ENCODE measurements at regions not wholly inside any gene's neighbourhood (a gene's known extent, or its start where the extent isn't known, plus 50 kb on each side); places are given as distances from the start of the nearest gene placed in this dataset.

DNA sequence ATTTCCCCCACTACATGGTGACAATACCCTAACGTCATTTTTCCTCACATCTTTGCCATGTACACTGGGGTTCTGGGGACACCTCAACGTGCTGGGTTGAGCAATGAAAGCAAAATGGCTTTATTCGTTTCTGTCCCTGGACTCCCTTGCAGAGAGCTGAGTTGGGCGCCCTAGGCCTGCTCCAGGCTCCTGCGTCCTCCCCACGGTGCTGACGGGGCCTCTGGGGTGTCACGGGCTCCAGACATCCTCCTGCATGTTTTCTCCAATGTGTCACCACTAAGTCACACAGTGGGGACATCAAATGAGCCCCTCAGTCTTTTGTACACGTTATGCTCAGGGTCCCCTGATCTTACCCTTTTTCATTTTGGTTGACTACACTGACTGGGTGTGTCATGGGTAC is 99.8 kb downstream of the TTLL2 start:
- in situ Hi-C loops (cut with HindIII; ENCODE audit: low sequenced_read_pairs), result no loop called here
- TF ChIP-seq, protein P1, sequence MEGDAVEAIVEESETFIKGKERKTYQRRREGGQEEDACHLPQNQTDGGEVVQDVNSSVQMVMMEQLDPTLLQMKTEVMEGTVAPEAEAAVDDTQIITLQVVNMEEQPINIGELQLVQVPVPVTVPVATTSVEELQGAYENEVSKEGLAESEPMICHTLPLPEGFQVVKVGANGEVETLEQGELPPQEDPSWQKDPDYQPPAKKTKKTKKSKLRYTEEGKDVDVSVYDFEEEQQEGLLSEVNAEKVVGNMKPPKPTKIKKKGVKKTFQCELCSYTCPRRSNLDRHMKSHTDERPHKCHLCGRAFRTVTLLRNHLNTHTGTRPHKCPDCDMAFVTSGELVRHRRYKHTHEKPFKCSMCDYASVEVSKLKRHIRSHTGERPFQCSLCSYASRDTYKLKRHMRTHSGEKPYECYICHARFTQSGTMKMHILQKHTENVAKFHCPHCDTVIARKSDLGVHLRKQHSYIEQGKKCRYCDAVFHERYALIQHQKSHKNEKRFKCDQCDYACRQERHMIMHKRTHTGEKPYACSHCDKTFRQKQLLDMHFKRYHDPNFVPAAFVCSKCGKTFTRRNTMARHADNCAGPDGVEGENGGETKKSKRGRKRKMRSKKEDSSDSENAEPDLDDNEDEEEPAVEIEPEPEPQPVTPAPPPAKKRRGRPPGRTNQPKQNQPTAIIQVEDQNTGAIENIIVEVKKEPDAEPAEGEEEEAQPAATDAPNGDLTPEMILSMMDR (IDR thresholded peaks at IDR 0.05; ENCODE audit: low read depth, low read length), result no peak
- no peak for DNase-seq (ENCODE audit: low read depth, low spot score)
- no peak overlapping the region for H3K4me3 ChIP-seq (ENCODE audit: low read depth, low read length)

DNA sequence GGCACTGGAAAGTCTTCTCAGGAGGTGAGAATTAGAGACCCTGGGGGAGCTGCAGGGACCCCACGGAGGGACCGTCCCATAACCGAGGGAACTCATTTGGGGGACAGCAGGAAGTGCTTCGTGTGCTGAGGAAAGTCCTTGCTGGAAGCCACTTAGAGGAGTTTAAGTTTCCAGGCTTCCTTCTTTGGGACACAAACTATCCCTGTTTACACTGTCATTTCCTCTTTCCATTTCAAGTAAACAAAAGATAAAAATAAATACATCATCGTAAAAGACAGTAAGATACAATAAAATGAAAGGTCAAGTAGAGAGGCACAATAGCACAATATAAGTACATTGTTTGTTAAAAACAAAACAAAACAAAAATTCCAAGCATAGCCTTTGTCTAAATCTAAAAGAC is 101.2 kb downstream of the TTLL2 start:
- no peak overlapping the region for H3K4me3 ChIP-seq (ENCODE audit: low read depth, low read length)
- TF ChIP-seq, protein P1 (IDR thresholded peaks at IDR 0.05; ENCODE audit: low read depth, low read length), result no peak
- DNase-seq (ENCODE audit: low read depth, low spot score), result no peak
- in situ Hi-C loops (cut with HindIII; ENCODE audit: low sequenced_read_pairs), result no loop called here

DNA sequence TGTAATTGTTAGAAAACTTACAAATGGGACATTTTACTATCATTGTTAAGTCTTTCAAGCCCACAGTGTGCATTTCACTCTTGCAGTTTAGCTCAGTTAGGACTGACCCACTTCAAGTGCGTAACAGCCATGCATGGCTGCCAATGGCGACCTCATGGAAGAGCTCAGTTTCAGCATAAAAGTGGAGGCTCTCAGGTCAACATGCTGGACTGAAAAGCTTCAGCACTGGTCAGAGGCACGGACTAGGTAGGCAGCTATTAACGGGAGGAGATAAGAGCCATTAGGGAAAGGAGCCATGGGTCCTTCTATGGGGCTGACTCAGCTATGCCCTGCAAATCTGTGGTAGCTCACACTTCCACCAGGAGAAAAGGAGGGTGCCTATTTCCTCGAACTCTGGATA is 101.8 kb downstream of the TTLL2 start:
- no peak overlapping the region for H3K4me3 ChIP-seq (ENCODE audit: low read depth, low read length)
- no peak for DNase-seq (ENCODE audit: low read depth, low spot score)
- TF ChIP-seq, protein P1 (IDR thresholded peaks at IDR 0.05; ENCODE audit: low read depth, low read length), result no peak
- in situ Hi-C loops (cut with HindIII; ENCODE audit: low sequenced_read_pairs), result no loop called here

DNA sequence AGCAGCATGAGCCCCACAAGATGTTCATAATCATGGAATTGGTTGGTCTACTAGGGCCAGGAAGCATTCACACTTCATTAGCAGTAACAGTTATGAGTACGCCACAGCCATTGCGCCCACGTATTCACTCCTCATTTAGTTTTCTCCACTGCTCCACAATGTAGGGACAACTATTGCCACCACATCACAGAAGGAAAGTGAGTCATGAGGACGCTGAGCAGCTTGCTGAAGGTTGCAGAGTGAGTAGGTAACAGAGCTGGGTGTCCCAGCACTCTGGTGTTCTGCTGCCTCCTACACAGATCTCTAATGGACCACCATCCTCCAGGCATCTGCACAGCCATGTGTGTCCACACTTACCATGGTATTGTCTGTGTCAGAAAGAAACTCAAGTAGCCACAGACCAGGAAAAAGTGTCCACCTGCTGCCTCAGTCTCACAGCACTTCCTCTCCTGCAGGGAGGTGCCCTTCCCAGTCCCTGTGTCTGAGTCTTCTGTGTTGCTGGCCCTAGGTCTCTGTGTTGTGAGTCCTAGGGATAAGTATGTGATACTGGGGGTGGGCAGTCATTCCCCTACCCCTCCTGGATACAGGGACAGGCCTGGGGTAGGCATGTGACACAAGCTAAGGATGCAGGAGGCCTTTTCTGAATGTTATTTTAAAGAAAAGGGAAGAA is 103.9 kb downstream of the TTLL2 start:
- in situ Hi-C loops (cut with HindIII; ENCODE audit: low sequenced_read_pairs), result no loop called here
- no peak for DNase-seq (ENCODE audit: low read depth, low spot score)
- H3K4me3 ChIP-seq (ENCODE audit: low read depth, low read length), result no peak overlapping the region
- TF ChIP-seq, protein P1 (IDR thresholded peaks at IDR 0.05; ENCODE audit: low read depth, low read length), result no peak

DNA sequence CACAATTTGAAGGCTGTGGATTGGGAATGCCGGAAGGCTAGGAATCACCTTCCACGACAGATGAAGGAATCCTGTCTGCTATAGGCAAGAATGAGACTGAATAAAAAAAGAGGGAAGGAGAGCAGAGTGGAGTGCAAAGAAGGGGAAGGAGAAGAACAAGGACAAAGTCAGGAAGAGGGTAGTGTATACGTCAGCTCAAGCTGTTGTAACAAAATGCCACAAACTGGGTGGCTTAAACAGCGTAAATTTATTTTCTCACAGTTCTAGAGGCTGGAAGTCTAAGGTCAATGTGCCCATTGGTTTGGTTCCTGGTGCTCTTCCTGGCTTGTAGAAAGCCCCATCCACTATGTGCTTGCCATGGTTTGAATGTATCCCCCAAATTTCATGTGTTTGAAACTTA is 104.5 kb downstream of the TTLL2 start:
- TF ChIP-seq, protein P1 (IDR thresholded peaks at IDR 0.05; ENCODE audit: low read depth, low read length), result no peak
- no peak for DNase-seq (ENCODE audit: low read depth, low spot score)
- in situ Hi-C loops (cut with HindIII; ENCODE audit: low sequenced_read_pairs), result no loop called here

DNA sequence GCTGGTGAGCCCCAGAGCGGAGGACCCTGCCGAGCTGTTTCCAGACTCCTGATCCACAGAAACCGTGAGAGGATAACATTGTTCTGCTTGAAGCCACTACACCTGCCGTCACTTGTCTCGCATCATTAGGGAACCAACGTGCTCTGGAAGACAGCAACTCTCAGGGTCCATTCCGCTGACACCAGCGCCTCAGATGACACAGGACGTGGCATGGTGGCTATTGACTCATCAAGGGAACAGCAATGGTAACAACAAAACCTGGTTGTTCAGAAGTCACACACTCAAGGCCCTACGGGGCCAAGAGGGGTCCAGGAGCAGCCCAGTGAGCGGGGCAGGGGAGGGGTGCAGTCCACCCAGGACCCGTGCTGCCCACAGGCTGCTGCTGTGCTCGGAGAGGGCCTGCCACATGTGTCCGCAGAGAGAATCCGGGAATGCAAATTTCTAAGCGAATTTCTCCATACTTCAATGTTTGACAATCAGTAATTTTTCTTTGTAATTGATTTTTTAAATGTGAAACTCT is 110.4 kb downstream of the TTLL2 start:
- no peak for DNase-seq (ENCODE audit: low read depth, low spot score)
- TF ChIP-seq, protein P1 (IDR thresholded peaks at IDR 0.05; ENCODE audit: low read depth, low read length), result no peak
- H3K4me3 ChIP-seq (ENCODE audit: low read depth, low read length), result no peak overlapping the region
- in situ Hi-C loops (cut with HindIII; ENCODE audit: low sequenced_read_pairs), result no loop called here

More for the DNA sequence above, 104.5 kb downstream of the TTLL2 start:
- no peak overlapping the region for H3K4me3 ChIP-seq (ENCODE audit: low read depth, low read length)
